H1 (cell line): ENCODE measurements at regions not wholly inside any gene's neighbourhood (a gene's known extent, or its start where the extent isn't known, plus 50 kb on each side); places are given as distances from the start of the nearest gene placed in this dataset.

ENCODE experiments used
- CTCF ChIP-seq, 3 experiments: IDR thresholded peaks; 1 replicate in 2 of 3; 2 replicates in 1 of 3; pipeline versions ENCODE4 v1.5.1 to v1.6.1; 2011; ENCODE audit warnings: low read length in 3 of 3, mild to moderate bottlenecking in 3 of 3, inconsistent platforms in 2 of 3, low read depth in 1 of 3, moderate library complexity in 1 of 3; ENCODE audit not compliant: insufficient read depth in 1 of 3; ENCODE audit errors: control extremely low read depth in 1 of 3
- EGR1 ChIP-seq: IDR thresholded peaks from 2 replicates; pipeline ENCODE4 v1.6.1; 2011; ENCODE audit warnings: low read depth, low read length, borderline replicate concordance
- EP300 ChIP-seq, 2 experiments: IDR thresholded peaks; 1 replicate in 1 of 2; 2 replicates in 1 of 2; pipeline ENCODE4 v1.6.1; 2011 to 2012; ENCODE audit warnings: low read depth in 2 of 2, low read length in 2 of 2, mild to moderate bottlenecking in 2 of 2, borderline replicate concordance in 1 of 2, inconsistent platforms in 1 of 2, moderate library complexity in 1 of 2
- JUND ChIP-seq: IDR thresholded peaks from 2 replicates; pipeline ENCODE4 v1.6.1; 2011; ENCODE audit warnings: mild to moderate bottlenecking, improper control_type of control experiment, low read length
- NRF1 ChIP-seq: IDR thresholded peaks from 2 replicates; pipeline ENCODE4 v1.6.1; 2011; ENCODE audit warnings: mild to moderate bottlenecking, low read depth, low read length, improper control_type of control experiment
- POLR2A ChIP-seq, 2 experiments: IDR thresholded peaks; 1 replicate in 1 of 2; 2 replicates in 1 of 2; pipeline ENCODE4 v1.6.1; 2011; ENCODE audit warnings: low read depth in 2 of 2, low read length in 2 of 2, mild to moderate bottlenecking in 2 of 2; ENCODE audit errors: control extremely low read depth in 1 of 2
- RXRA ChIP-seq: IDR thresholded peaks from 2 replicates; pipeline ENCODE4 v1.6.1; 2011; ENCODE audit warnings: low read depth, mild to moderate bottlenecking, low read length, moderate library complexity; ENCODE audit not compliant: insufficient read depth
- SP1 ChIP-seq: IDR thresholded peaks from 2 replicates; pipeline ENCODE4 v1.6.1; 2011; ENCODE audit warnings: low read depth, low read length
- SRF ChIP-seq: IDR thresholded peaks from 2 replicates; pipeline ENCODE4 v1.6.1; 2011; ENCODE audit warnings: mild to moderate bottlenecking, low read depth, low read length, moderate library complexity
- SUZ12 ChIP-seq: fragments of 200-600 bp; sonication (generic); IDR thresholded peaks from 2 replicates; pipeline ENCODE4 v1.6.1; 2012; ENCODE audit warnings: mild to moderate bottlenecking, inconsistent platforms, low read length, moderate library complexity, mixed read lengths
- TAF1 ChIP-seq: IDR thresholded peaks from 2 replicates; pipeline ENCODE4 v1.6.1; 2011; ENCODE audit warnings: mild to moderate bottlenecking, low read depth, low read length
- USF2 ChIP-seq: IDR thresholded peaks from 2 replicates; pipeline ENCODE4 v1.6.1; 2011; ENCODE audit warnings: low read length, improper control_type of control experiment
- ZNF274 ChIP-seq: IDR thresholded peaks from 2 replicates; pipeline ENCODE4 v1.7.0; 2012; ENCODE audit warnings: low read length, borderline replicate concordance; ENCODE audit errors: extremely low read depth

DNA sequence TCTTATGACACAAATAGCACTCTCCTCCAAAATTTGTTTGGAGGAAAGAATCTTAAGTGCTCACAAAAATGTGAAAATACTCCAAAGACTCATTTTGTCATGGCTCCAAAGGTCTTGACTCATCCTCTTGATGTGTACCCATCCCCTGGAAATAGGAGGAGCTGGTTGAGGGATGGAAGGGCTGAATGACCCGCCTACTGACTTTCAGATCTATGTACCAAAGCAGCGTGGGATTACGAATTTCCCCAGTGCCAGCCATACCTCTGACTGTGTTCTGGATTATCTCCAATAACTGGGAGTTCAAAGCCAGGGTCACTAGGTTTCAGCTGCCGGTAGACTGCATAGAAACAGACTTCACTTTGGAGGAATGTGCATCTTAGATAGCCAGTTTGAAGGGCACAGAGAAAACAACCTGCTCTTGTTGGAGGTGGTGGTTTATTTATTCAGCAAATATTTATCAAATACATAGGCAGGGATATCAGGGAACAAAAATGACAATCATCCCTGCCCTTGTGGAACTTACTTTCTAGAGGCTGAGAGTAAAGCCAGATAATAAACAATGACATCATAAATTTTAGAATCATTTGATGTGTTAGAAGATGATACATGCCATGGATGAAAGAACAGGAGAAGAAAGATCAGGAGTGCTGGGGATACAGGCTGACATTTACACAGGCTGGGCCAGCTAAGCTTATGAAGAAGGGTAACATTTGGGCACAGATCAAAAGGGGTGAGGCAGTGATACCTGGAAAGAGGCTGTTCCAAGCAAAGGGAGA is 246.6 kb downstream of the TBXT start:
- TF ChIP-seq USF2: no peak
- TF ChIP-seq NRF1: no peak
- TF ChIP-seq EP300 (IDR thresholded peaks at IDR 0.05; ENCODE audit: borderline replicate concordance in 1 of 2, low read depth in 2 of 2, low read length in 2 of 2): no peak
- TF ChIP-seq CTCF (IDR thresholded peaks at IDR 0.05; ENCODE audit: control extremely low read depth in 1 of 3, insufficient read depth in 1 of 3, low read depth in 1 of 3, low read length in 3 of 3): no peak
- no peak for TF ChIP-seq RXRA
- TF ChIP-seq POLR2A (IDR thresholded peaks at IDR 0.05; ENCODE audit: control extremely low read depth in 1 of 2, low read depth in 2 of 2, low read length in 2 of 2): no peak
- TF ChIP-seq SRF: no peak
- TF ChIP-seq SP1: no peak
- no peak for TF ChIP-seq SUZ12
- no peak for TF ChIP-seq TAF1
- no peak for TF ChIP-seq EGR1
- TF ChIP-seq JUND: no peak
- TF ChIP-seq ZNF274: no peak
